ENCODE measurements at regions not wholly inside any gene's neighbourhood (a gene's known extent, or its start where the extent isn't known, plus 50 kb on each side); places are given as distances from the start of the nearest gene placed in this dataset.

DNA sequence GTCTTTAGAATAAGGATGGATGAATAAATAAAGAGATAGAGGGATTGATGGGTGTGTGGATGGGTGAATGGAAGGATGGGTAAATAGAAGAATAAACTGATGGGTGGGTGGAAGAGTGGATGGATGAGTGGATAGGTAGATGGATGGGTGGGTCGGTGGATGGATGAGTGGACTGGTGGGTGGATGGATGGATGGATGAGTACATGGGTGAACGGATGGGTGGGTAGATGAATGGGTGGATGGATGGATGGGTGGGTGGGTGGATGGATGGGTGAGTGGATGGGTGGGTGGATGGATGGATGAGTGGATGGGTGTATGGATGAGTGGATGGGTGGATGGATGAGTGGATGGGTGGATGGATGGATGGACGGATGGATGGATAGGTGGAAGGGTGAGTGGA is 65.7 kb upstream of the FOXC1 start:
- Mint-ChIP-seq H3K27ac (no peak overlapping the region), H3K4me1 (no peaks in the 10 kb centered on the region), H3K27me3 (peaks cover 3% of the 10 kb centered on the region), H3K9me3 (ENCODE audit: insufficient read depth) (no peaks in the 10 kb centered on the region), H3K4me3 (no peak overlapping the region)
- ATAC-seq (ENCODE audit: low read depth) (no peak), DNase-seq (no peak)
- Histone ChIP-seq H3K79me2 (ENCODE audit: control insufficient read depth, insufficient read depth, low read length) (no peaks in the 10 kb centered on the region), H3K4me2 (replicated peaks; ENCODE audit: low read depth, low read length, poor library complexity, severe bottlenecking) (no peak overlapping the region), H3K9me3 (ENCODE audit: control extremely low read depth in 1 of 3, control insufficient read depth in 2 of 3, insufficient read depth in 1 of 3, low read length in 2 of 3) (peaks cover 0 to 5% (median 0%) of the 10 kb centered on the region in 3 donors), H3K4me1 (ENCODE audit: control insufficient read depth in 2 of 2, insufficient read depth in 2 of 2, low read length in 2 of 2) (no peaks in the 10 kb centered on the region), H3K27me3 (replicated peaks in 1 of 4; ENCODE audit: control extremely low read depth in 1 of 4, control insufficient read depth in 3 of 4, insufficient read depth in 4 of 4, low read length in 3 of 4) (no peaks in the 10 kb centered on the region), H2AFZ (ENCODE audit: insufficient read depth, low read depth, low read length, poor library complexity, severe bottlenecking) (no peak overlapping the region), H3K36me3 (replicated peaks in 1 of 2; ENCODE audit: control extremely low read depth in 1 of 2, control insufficient read depth in 1 of 2, extremely low read depth in 1 of 2, insufficient read depth in 2 of 2, low read length in 1 of 2) (no peaks in the 10 kb centered on the region), H4K20me1 (ENCODE audit: control insufficient read depth, insufficient read depth, low read length, poor library complexity, severe bottlenecking) (no peaks in the 10 kb centered on the region), H3K4me3 (ENCODE audit: control extremely low read depth in 1 of 5, extremely low read depth in 1 of 5, insufficient read depth in 1 of 5, low read depth in 2 of 5, low read length in 4 of 5) (no peak overlapping the region), H3K9ac (ENCODE audit: low read length) (no peak overlapping the region), H3K27ac (ENCODE audit: low read length in 2 of 2) (no peak overlapping the region)
- POLR2A ChIA-PET: no interaction called here
- intact Hi-C loops (cut with micrococcal nuclease): no loop called here
- CTCF ChIA-PET: interaction anchor here (1.4 kb wide), 1 partner anchor 11 kb away, joined by 3 read pairs; no protein-coding TSS in a partner anchor
- 92% methylated on average over 3 of the region's 3 CpGs for WGBS (ENCODE audit: insufficient coverage)
- no peak for TF ChIP-seq CTCF (IDR thresholded peaks at IDR 0.05)
- TF ChIP-seq EZH2 (IDR thresholded peaks at IDR 0.05; ENCODE audit: borderline replicate concordance, insufficient read depth, low read depth, low read length, poor library complexity, severe bottlenecking): no peak

GRCh38 chr6:1544603-1545002 is 65.1 kb upstream of the FOXC1 start:
- ChIA-PET POLR2A (no interaction called here), CTCF (interaction anchor here (1.4 kb wide), 1 partner anchor 10 kb away, joined by 3 read pairs; no protein-coding TSS in a partner anchor)
- Mint-ChIP-seq H3K9me3 (ENCODE audit: insufficient read depth) (no peaks in the 10 kb centered on the region), H3K4me1 (no peaks in the 10 kb centered on the region), H3K27ac (no peak overlapping the region), H3K4me3 (no peak overlapping the region), H3K27me3 (peaks cover 3% of the 10 kb centered on the region)
- ATAC-seq (ENCODE audit: low read depth) (no peak), DNase-seq (no peak)
- intact Hi-C loops (cut with micrococcal nuclease): no loop called here
- Histone ChIP-seq H2AFZ (ENCODE audit: insufficient read depth, low read depth, low read length, poor library complexity, severe bottlenecking) (no peak overlapping the region), H3K27ac (ENCODE audit: low read length in 2 of 2) (no peak overlapping the region), H3K4me2 (replicated peaks; ENCODE audit: low read depth, low read length, poor library complexity, severe bottlenecking) (no peak overlapping the region), H3K4me1 (ENCODE audit: control insufficient read depth in 2 of 2, insufficient read depth in 2 of 2, low read length in 2 of 2) (no peaks in the 10 kb centered on the region), H3K9ac (ENCODE audit: low read length) (no peak overlapping the region), H4K20me1 (ENCODE audit: control insufficient read depth, insufficient read depth, low read length, poor library complexity, severe bottlenecking) (no peaks in the 10 kb centered on the region), H3K27me3 (replicated peaks in 1 of 4; ENCODE audit: control extremely low read depth in 1 of 4, control insufficient read depth in 3 of 4, insufficient read depth in 4 of 4, low read length in 3 of 4) (no peaks in the 10 kb centered on the region), H3K36me3 (replicated peaks in 1 of 2; ENCODE audit: control extremely low read depth in 1 of 2, control insufficient read depth in 1 of 2, extremely low read depth in 1 of 2, insufficient read depth in 2 of 2, low read length in 1 of 2) (no peaks in the 10 kb centered on the region), H3K9me3 (ENCODE audit: control extremely low read depth in 1 of 3, control insufficient read depth in 2 of 3, insufficient read depth in 1 of 3, low read length in 2 of 3) (peaks cover 0 to 5% (median 0%) of the 10 kb centered on the region in 3 donors), H3K79me2 (ENCODE audit: control insufficient read depth, insufficient read depth, low read length) (no peaks in the 10 kb centered on the region), H3K4me3 (ENCODE audit: control extremely low read depth in 1 of 5, extremely low read depth in 1 of 5, insufficient read depth in 1 of 5, low read depth in 2 of 5, low read length in 4 of 5) (no peak overlapping the region)
- WGBS (ENCODE audit: insufficient coverage): no CpG with 5 or more reads among the region's 2 CpGs
- TF ChIP-seq CTCF (IDR thresholded peaks at IDR 0.05): no peak
- TF ChIP-seq EZH2 (IDR thresholded peaks at IDR 0.05; ENCODE audit: borderline replicate concordance, insufficient read depth, low read depth, low read length, poor library complexity, severe bottlenecking): no peak
